CD4-positive, alpha-beta T cell (primary cell): ENCODE measurements at regions not wholly inside any gene's neighbourhood (a gene's known extent, or its start where the extent isn't known, plus 50 kb on each side); places are given as distances from the start of the nearest gene placed in this dataset.

Experiments used
- ATAC-seq: fragments of 200-7000 bp; cut with Tn5 transposase; one replicate; pipeline ENCODE4 v1.10.0; 2022; ENCODE audit warnings: mild to moderate bottlenecking; ENCODE audit not compliant: poor library complexity
- CTCF ChIA-PET: fragments of 350-600 bp; sonication (Branson Sonifier 250); formaldehyde crosslinking; loops from one replicate; lab custom pipeline; 2021; ENCODE audit warnings: antibody characterized with exemption, inconsistent platforms; lab: Charles Lee
- POLR2A ChIA-PET: fragments of 350-600 bp; sonication (Branson Sonifier 250); formaldehyde crosslinking; loops from one replicate; lab custom pipeline; 2021; ENCODE audit warnings: antibody characterized with exemption, inconsistent platforms; lab: Charles Lee
- DNase-seq, 14 experiments: peaks; one replicate each; pipeline ENCODE4 v3.0.0-alpha.2; 2013 to 2020; ENCODE audit warnings: mixed read lengths in 2 of 14
- H3K27ac ChIP-seq, 2 donors: one replicate each; pipeline versions ENCODE4 v1.5.1 to v1.7.0; 2013; ENCODE audit warnings: low read length in 2 of 2, low read depth in 1 of 2, mild to moderate bottlenecking in 1 of 2
- H3K27me3 ChIP-seq, 2 experiments: 1 replicate in 1 of 2; 2 replicates in 1 of 2; pipeline versions ENCODE4 v1.6.1 to v1.7.0; 2013; ENCODE audit warnings: low read length in 2 of 2, control low read depth in 1 of 2, mild to moderate bottlenecking in 1 of 2, moderate library complexity in 1 of 2; ENCODE audit not compliant: insufficient read depth in 2 of 2, control insufficient read depth in 1 of 2
- H3K36me3 ChIP-seq: one replicate; pipeline ENCODE4 v1.6.1; 2013; ENCODE audit warnings: low read length, control low read depth; ENCODE audit not compliant: insufficient read depth
- H3K4me1 ChIP-seq: one replicate; pipeline ENCODE4 v1.6.1; 2013; ENCODE audit warnings: low read length, control low read depth; ENCODE audit not compliant: insufficient read depth
- H3K4me3 ChIP-seq: one replicate; pipeline ENCODE4 v1.5.1; 2013; ENCODE audit warnings: mild to moderate bottlenecking, low read length, moderate library complexity
- H3K9me3 ChIP-seq, 2 experiments: 1 replicate in 1 of 2; 2 replicates in 1 of 2; pipeline versions ENCODE4 v1.6.1 to v1.7.0; 2013; ENCODE audit warnings: low read length in 2 of 2, mild to moderate bottlenecking in 2 of 2, control low read depth in 1 of 2, moderate library complexity in 1 of 2; ENCODE audit not compliant: control insufficient read depth in 1 of 2, insufficient read depth in 1 of 2
- H3K27ac Mint-ChIP-seq: one replicate; pipeline ENCODE4 v1.8.0; 2020; ENCODE audit warnings: mixed read lengths
- H3K27me3 Mint-ChIP-seq: one replicate; pipeline ENCODE4 v1.8.0; 2021; ENCODE audit warnings: mixed read lengths
- H3K36me3 Mint-ChIP-seq: one replicate; pipeline ENCODE4 v1.8.0; 2021; ENCODE audit warnings: low read depth, mixed read lengths
- H3K4me1 Mint-ChIP-seq: one replicate; pipeline ENCODE4 v1.8.0; 2021; ENCODE audit warnings: low read depth, mixed read lengths
- H3K4me3 Mint-ChIP-seq: one replicate; pipeline ENCODE4 v1.8.0; 2020; ENCODE audit warnings: mild to moderate bottlenecking, mixed read lengths
- H3K9me3 Mint-ChIP-seq: one replicate; pipeline ENCODE4 v1.8.0; 2020; ENCODE audit warnings: mixed read lengths
- intact Hi-C, 2 experiments: fragments of 100-400 bp; cut with DNase I in 1 of 2; cut with micrococcal nuclease in 1 of 2; formaldehyde crosslinking; loops; one replicate each; pipeline versions ENCODE4 v1.15.1 to v1.9.0; 2023 to 2025; cut with DNase I, micrococcal nuclease
- TF ChIP-seq, protein P1 (sequence below): fragments of 200-600 bp; IDR thresholded peaks from one replicate; pipeline ENCODE4 v1.8.0; 2022; ENCODE audit warnings: antibody characterized with exemption, mild to moderate bottlenecking

DNA sequence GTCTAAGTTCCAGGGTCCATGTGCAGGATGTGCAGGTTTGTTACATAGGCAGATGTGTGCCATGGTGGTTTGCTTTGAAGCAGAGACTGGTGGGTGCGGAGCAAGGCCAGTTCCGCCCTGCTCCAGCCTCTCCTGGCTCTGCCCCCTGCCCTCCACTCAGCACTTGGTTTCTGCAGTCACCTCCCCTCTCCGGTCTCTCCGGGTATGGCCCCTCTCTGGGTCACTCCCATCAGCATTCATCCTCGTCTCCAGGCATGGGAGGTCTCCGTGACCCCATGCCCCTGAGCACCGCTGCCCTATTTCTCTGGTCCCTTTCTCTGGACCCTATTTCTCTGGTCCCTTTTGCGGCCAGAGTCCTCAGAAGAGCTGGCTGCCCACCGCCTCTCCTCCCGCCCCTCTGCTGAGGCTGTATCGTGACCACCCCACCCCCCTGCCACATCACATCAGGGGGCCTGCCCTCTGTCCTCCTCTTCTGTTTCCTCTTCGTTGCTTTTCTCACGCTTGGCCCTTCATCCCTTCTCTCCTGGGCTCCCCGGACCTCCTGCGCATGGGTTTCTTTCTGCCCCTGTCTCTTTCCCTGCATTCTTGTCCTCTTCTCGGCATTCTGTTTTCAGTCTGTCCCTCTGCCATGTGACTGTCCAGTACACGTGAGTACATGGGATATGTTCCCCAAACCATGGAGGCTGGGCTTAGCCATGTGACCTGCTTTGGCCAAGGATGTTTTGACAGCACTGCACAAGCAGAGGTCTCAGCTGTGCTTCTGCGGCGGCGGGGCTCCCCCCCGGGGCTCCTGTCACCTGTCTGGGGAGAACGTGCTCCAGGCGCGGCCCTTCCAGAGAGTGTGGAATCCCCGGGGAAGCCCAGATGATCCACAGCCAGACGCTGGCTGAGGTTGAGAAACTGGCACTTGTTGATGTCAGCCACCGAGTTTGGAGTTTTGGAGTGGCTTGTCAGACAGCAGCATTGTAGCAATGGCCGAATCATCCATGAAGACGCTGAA is 54.4 kb upstream of the C1orf174 start:
- Histone ChIP-seq H3K27me3 (peaks cover 0 to 12% of the 10 kb centered on the region in 2 experiments), H3K4me1 (no peaks in the 10 kb centered on the region), H3K4me3 (no peak overlapping the region), H3K36me3 (no peaks in the 10 kb centered on the region), H3K27ac (no peak overlapping the region), H3K9me3 (no peaks in the 10 kb centered on the region)
- no peaks in the 10 kb centered on the region for H3K36me3 Mint-ChIP-seq
- TF ChIP-seq, protein P1, sequence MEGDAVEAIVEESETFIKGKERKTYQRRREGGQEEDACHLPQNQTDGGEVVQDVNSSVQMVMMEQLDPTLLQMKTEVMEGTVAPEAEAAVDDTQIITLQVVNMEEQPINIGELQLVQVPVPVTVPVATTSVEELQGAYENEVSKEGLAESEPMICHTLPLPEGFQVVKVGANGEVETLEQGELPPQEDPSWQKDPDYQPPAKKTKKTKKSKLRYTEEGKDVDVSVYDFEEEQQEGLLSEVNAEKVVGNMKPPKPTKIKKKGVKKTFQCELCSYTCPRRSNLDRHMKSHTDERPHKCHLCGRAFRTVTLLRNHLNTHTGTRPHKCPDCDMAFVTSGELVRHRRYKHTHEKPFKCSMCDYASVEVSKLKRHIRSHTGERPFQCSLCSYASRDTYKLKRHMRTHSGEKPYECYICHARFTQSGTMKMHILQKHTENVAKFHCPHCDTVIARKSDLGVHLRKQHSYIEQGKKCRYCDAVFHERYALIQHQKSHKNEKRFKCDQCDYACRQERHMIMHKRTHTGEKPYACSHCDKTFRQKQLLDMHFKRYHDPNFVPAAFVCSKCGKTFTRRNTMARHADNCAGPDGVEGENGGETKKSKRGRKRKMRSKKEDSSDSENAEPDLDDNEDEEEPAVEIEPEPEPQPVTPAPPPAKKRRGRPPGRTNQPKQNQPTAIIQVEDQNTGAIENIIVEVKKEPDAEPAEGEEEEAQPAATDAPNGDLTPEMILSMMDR: no peak
- POLR2A ChIA-PET: no interaction called here
- peaks cover 54% of the 10 kb centered on the region for H3K27me3 Mint-ChIP-seq
- ATAC-seq (no peak), DNase-seq (no peak)
- H3K4me1 Mint-ChIP-seq: no peaks in the 10 kb centered on the region
- no peak overlapping the region for H3K4me3 Mint-ChIP-seq
- CTCF ChIA-PET: no interaction called here
- no peaks in the 10 kb centered on the region for H3K9me3 Mint-ChIP-seq
- no peak overlapping the region for H3K27ac Mint-ChIP-seq
- intact Hi-C loops: no loop called here

DNA sequence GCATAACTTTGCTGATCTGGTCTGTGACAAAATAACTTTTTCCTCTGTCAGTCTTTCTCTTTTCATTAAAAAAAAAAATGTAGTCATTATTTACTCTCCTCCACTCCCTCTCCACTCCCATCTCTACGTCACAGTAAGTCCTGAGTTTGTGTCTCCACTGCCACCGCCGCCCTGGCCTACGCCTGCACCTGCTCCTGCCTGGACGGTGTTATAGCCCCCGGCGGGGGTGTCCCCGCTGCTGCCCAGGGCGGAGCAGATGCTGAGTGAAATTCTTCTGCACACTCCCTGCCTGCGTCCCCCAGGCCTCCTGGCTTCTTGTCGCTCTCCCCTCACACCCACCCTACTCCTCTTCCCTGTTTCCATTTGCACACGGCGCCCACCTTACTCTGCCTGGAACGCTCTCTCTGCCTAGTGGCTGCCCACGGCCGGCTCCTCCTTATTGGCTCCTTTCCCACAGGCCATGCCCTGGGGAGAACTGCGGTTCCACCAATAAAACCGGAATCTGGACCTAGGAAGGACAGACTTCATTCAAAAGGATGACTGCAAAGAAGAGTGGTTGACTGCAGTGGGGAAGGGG is 55.2 kb upstream of the C1orf174 start:
- no peak for DNase-seq
- H3K27ac Mint-ChIP-seq: no peak overlapping the region
- H3K27me3 Mint-ChIP-seq: peaks cover 45% of the 10 kb centered on the region
- no peaks in the 10 kb centered on the region for H3K4me1 Mint-ChIP-seq
- Histone ChIP-seq H3K4me3 (no peak overlapping the region), H3K4me1 (no peaks in the 10 kb centered on the region), H3K27ac (no peak overlapping the region), H3K9me3 (no peaks in the 10 kb centered on the region), H3K36me3 (no peaks in the 10 kb centered on the region), H3K27me3 (peaks cover 0 to 11% of the 10 kb centered on the region in 2 experiments)
- no peak for ATAC-seq
- no peak overlapping the region for H3K4me3 Mint-ChIP-seq
- intact Hi-C loops: no loop called here
- ChIA-PET POLR2A (no interaction called here), CTCF (no interaction called here)
- H3K36me3 Mint-ChIP-seq: no peaks in the 10 kb centered on the region
- no peaks in the 10 kb centered on the region for H3K9me3 Mint-ChIP-seq
- TF ChIP-seq, protein P1: no peak

DNA sequence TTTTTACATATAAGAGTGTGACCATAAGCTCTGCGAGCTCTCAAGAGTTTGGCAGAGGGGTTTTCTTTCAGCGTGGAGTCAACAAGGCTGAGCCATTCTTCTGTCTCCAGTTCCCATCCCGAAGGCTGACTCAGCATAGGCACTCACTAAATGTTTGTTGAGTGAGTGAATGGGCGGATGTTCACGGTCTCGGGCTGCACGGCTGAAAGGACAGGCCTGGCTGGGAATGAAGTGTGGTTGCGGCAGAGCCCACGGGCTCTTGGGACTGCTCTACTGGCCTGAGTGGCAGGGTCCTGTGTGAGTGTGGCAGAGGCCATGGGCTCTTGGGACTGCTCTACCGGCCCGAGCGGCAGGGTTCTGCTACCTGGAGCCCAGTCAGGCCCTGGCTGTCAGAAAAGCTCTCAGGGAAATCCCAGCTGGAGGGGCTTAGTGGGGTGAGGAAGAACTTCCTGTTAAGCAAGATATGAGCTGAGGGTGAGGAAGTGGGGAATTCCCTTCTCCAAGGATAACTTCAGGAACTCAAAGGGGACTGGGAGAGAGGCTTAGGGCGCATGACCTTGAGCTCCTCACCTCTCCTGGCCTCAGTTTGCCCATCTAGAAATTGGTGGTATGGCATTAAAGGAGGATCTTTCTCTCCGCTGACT is 56.6 kb upstream of the C1orf174 start:
- H3K9me3 ChIP-seq: no peaks in the 10 kb centered on the region
- no peak overlapping the region for H3K27ac ChIP-seq
- CTCF ChIA-PET: no interaction called here
- ATAC-seq (no peak), DNase-seq (no peak)
- H3K36me3 ChIP-seq: no peaks in the 10 kb centered on the region
- intact Hi-C loops: no loop called here
- H3K4me1 ChIP-seq: no peaks in the 10 kb centered on the region
- H3K27me3 Mint-ChIP-seq: peaks cover 38% of the 10 kb centered on the region
- H3K4me3 ChIP-seq: no peak overlapping the region
- no peaks in the 10 kb centered on the region for H3K4me1 Mint-ChIP-seq
- H3K4me3 Mint-ChIP-seq: no peak overlapping the region
- H3K9me3 Mint-ChIP-seq: no peaks in the 10 kb centered on the region
- TF ChIP-seq, protein P1: no peak
- H3K27ac Mint-ChIP-seq: no peak overlapping the region
- POLR2A ChIA-PET: no interaction called here
- peaks cover 0 to 8% of the 10 kb centered on the region in 2 experiments for H3K27me3 ChIP-seq
- H3K36me3 Mint-ChIP-seq: no peaks in the 10 kb centered on the region
